HG03025 (cell line): ENCODE measurements at regions not wholly inside any gene's neighbourhood (a gene's known extent, or its start where the extent isn't known, plus 50 kb on each side); places are given as distances from the start of the nearest gene placed in this dataset.
"Not testable (repeated sequence)": the region's sequence is repeated elsewhere in the genome, so short reads cannot be mapped to it uniquely, and the experiment has no call there.

Experiments
- ATAC-seq: cut with Tn5 transposase; IDR thresholded peaks from one replicate; pipeline ENCODE4 v1.9.1; 2021; ENCODE audit warnings: mild to moderate bottlenecking, moderate library complexity; ENCODE audit not compliant: unreplicated experiment, low FRiP score

GRCh38 chr10:129174232-129175014, 292.6 kb upstream of the MGMT start:
- no peak for ATAC-seq

DNA sequence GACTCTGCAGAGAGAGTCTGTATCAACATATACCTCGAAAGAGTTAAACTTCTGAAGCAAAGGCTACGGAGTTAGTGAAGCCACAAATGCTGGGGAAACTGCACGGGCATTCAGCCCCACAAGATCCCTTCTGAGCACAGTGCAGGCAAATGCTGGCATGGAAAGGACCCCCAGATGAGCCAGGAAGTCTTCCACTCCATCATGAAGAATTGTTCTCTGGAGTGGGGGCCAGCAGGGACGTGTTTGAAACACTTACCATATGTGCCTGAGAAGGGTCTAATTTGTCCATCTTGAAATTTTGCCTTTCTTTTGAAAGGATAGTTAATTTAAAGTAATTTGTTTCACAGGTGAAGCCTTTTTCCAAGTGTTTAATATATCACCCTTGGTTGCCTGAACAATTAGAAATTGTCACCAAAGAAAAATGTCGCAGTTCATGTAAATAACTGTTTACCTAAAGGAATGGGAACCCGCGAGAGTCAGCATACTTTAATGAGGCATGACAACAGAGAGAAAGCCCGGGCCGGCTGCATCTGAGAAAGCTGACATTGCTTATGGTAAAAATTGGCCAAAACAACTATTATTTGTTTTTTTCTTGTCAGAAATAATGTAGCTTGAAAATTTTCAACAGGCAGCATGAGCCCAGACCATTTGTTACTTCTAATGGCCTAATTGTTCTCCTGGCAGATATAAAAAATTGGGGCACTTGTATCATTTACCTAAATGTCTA, 287.6 kb upstream of the MGMT start:
- no peak for ATAC-seq

DNA sequence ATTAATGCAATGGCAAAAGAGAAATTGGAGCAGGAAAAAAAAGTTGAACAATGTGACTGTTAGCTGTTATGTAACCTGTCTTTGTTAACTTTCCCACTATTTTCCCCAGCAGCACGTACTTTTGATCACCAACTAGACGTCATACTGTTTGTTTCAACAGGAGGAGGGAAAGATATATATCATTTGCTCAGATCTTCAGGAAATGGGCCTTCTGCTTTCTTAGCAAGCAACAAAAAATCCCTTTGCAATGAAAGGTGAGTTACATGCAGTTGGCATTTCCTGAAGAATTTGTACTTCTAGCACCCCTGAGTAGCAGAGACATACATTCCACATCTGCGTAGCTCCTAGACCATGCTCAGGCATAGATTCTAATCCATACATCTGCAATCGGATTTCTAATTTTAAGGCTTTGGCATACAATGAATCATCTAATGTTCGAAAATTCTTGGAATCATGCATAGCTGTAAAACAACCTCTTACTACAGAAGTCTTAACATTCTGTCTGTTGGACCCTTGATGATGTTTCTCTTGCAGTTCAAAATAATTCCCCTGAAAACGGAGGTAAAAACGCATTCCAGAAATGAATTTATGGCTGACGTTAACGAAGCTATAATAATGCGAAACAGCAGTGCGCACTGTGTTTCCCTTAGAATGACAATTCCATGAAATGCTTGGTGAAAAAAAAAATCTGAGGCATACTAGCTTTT, 286.9 kb upstream of the MGMT start:
- ATAC-seq: no peak

DNA sequence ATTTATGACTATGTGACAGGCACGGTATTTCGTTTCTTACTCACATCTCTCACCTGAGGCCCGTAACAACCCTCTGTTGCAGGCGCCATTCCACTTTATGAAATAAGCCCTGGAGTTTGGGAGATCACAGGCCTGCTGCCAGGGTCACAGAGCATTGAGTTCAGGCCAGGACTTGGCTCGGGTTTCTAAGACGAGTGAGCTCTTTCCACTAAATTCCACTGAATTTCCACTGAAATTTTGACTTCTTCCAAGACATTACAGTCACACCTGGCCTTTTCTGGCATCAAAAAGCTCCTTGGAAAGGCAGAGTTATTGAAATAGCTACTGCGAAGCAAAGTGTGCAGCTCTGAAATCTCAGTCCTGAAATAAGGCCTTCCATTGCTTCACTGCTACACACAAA, 282.8 kb upstream of the MGMT start:
- no peak for ATAC-seq

GRCh38 chr10:129187331-129187730, 279.7 kb upstream of the MGMT start:
- ATAC-seq: no peak

DNA sequence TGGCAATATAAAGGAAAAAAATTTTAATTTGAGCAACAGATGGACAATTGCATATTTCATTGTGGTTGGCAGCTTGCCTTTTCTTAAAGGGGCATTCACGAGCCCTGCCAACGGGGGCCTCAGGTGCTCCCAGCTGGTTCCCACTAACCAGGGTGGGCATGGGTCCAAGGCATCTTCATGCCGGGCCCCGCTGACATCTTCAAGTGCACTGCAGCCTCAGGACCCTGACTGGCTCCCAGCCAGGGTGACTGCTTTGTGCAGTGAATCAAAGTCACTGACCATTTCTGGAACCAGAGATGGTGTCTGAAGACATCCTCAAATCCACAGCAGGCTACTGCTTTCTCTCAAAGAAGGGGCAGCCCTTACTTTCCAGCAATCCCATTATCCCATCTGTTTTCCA, 275.2 kb upstream of the MGMT start:
- no peak for ATAC-seq

GRCh38 chr10:129192344-129193128, 274.5 kb upstream of the MGMT start:
- ATAC-seq: no peak

- no peak for ATAC-seq
Measured at GRCh38 chr10:129193148-129193547, 273.9 kb upstream of the MGMT start.

GRCh38 chr10:129194181-129194870, 272.7 kb upstream of the MGMT start:
- ATAC-seq: no peak

DNA sequence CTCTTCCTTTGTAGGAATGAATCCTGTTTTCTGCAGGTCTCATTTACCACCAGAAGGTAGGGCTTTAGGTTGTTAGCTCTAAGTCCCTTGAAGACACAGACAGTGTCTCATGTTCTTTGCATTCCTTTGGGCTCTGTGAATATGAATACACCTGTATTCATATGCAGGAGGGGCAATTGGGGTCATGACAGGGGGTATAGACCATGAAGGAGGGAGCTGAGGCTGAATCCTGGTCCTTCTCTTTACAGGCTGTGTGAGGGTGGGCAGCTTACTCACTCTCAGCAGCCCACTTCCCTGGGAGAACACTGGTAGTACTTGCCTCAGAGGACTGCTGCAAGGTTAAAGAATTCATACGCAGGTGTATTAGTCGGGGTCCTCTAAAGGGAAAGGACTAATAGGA, 267.2 kb upstream of the MGMT start:
- no peak for ATAC-seq

GRCh38 chr10:129203819-129204218, 263.2 kb upstream of the MGMT start:
- no peak for ATAC-seq

DNA sequence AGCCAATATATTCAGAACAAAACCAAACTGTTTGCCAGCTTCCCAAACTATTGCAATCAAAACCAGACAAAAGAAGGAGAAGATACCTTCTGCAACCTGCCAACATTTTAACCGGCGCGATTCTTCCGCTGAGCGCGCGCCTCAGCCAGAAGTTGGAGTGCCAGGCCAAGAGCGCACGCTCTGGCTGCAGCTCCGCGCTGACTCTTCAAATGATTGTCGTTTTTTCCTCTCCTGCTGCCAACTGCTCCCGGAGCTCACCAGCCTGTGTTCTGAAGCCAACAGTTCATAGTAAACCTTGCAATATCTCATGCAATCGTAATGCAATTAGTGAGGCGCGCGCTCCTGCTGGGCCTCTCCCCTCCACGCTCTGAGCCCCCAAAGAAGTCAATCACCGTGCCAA, 259.7 kb upstream of the MGMT start:
- ATAC-seq: no peak

DNA sequence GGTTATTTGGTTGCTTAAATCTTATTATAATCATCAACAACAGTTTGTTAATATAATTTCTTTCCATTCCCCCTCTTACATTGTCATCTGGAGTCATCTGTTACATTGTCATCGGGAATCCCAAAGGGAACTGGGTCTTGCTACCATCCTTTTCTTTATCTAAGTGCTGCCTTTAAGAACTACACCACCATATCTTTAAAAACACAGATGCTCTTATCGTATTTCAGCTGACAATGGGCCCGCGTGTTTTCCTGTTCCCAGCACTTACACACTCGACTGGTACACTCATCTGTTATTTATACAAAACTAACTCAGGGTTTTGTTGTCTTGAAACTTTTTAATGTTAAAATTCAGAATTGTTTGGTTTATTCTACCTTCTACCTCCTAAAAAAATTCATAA, 256.2 kb upstream of the MGMT start:
- no peak for ATAC-seq

DNA sequence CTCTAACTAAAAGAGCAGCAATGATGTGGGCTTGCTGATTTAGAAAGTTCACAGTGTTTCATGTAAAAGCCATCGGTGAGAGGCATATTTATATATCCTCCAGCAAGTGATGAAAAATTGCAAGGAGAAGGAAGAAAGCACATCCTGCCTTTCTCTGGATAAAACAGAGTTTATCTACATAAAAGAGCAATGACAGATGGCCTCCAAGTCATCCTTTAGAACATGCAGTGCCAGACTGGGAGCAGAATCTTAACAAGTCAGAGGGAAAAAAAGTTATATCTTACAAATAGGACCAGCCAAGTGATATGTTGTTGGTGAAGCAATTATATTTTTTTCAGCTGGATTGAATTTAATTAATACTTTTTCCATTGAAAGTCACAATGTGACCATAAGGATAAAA, 253.8 kb upstream of the MGMT start:
- ATAC-seq: no peak

DNA sequence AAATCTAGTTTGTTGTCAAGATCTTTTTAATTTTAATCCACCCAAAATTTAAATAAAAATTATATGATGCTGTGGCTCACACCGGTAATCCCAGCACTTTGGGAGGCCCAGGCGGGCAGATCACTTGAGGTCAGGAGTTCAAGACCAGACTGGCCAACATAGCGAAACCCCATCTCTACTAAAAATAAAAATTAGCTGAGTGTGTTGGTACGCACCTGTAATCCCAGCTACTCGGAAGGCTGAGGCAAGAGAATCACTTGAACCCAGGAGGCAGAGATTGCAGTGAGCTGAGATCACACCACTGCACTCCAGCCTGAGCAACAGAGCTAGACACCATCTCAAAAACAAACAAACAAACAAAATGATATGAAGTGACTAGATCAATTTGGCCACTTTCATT, 253.0 kb upstream of the MGMT start:
- ATAC-seq: not testable (repeated sequence)

GRCh38 chr10:129219364-129219763, 247.7 kb upstream of the MGMT start:
- no peak for ATAC-seq

DNA sequence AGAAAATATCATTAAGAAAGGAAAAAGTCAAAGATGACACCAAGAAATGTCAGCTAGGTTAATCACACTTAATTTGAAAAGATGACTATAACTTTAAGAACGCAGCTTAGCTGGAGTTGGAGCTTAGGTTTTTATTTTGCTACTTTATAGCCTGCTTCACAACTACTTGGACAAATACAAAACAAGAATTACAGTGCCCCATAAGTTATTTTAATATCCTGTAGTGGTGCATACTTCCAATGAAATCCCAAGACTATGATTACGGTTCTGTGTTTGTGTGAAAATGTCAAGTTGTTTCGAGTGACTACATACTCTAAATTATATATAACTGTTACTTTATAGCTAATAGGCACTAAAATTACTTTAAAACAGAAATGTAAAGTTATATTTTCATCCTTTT, 244.6 kb upstream of the MGMT start:
- ATAC-seq: no peak

DNA sequence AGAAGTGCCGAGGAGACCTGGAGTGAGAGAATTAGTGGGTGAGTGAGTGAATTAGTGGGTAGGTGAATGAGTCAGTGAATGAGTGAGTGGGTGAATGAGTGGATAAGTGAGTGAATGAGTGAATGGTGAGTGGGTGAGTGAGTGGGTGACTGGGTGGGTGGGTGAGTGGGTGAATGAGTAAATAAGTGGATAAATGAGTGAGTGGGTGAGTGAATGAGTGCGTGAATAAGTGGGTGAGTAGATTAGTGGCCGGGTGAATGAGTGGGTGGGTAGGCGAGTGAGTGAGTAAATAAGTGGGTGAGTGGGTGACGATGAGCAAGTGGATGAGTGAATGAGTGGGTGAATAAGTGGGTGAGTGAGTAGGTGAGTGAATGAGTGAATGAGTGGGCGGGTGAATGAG, 243.7 kb upstream of the MGMT start:
- no peak for ATAC-seq

DNA sequence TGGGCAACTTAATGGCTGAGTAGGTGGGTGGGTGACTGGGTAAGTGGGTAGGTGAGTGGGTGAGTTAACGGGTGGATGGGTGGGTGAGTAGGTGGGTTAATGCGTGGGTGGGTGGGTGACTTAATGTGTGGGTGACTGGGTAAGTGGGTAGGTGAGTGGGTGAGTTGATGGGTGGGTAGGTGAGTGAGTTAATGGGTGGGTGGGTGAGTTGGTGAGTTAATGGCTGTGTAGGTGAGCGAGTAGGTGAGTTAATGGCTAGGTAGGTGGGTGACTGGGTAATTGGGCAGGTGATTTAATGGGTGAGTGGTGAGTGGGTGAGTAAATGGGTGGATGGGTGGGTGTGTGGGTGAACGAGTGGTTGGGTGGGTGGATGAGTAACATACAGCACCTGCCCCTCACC, 243.0 kb upstream of the MGMT start:
- ATAC-seq: no peak

DNA sequence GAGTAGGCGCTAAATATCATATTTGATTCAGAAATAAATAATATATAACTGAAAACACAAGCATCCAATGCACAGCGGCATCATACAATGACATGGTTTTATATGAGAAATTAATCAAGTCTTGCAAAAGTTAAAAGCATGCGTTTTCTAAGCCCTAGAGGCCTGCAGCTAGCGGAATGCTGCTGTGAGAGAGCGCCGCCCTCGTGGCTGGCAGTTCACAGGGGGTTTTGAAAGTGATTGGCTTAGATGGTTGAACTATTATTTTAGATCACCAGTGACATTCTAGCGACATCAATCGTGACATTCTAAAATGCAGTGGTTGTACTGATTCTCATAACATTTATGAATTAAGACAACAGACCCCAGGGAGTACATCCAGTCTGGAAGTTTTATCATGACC, 235.2 kb upstream of the MGMT start:
- no peak for ATAC-seq
